ENCODE measurements at regions not wholly inside any gene's neighbourhood (a gene's known extent, or its start where the extent isn't known, plus 50 kb on each side); places are given as distances from the start of the nearest gene placed in this dataset.

DNA sequence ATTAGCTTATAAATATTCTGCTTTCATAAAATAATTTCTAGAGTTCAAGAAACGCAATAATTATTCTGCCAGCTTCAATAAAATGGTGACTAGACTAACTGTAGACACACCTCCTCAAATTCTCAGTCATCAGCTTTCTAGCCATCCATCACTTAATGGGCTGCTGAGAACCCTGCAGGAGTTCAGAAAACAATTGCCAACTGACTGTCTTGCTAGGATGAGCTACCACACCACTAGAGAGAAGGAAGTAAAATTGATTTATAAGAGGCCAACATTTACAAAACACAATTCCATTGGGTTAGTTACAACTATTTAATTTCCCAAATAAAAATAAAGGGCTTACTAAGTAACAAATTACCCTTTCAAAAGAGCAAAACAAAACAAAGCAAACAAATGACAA, 126.5 kb upstream of the PAPPA start:
- Mint-ChIP-seq H3K27me3 (no peaks in the 10 kb centered on the region), H3K4me3 (no peak overlapping the region), H3K36me3 (no peaks in the 10 kb centered on the region), H3K27ac (no peak overlapping the region), H3K9me3 (peaks cover 5 to 17% (median 11%) of the 10 kb centered on the region in 7 donors), H3K4me1 (no peaks in the 10 kb centered on the region)
- no peak for DNase-seq
- ATAC-seq (ENCODE audit: low read depth in 2 of 2) = no peak

DNA sequence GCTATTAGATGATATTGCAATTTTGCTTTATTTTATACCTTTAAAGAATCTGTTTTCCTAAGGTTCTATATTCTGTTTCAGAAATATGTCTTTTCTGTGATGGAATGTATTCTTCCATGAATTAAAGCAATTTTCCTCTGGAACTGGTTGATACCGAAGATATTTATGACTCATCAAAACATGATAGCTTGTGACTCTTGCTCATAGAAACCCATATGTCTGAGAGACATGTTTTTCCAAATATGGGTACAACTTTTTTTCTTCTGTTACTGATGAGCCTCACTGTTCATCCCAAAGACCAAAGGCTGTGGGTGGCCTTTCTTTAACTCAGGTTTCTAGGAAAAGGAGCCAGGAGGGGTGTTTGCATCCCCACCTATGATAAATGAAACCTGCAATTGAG, 126.1 kb upstream of the PAPPA start:
- Mint-ChIP-seq H3K27ac (no peak overlapping the region), H3K9me3 (peaks cover 5 to 17% (median 11%) of the 10 kb centered on the region in 7 donors), H3K36me3 (no peaks in the 10 kb centered on the region), H3K27me3 (no peaks in the 10 kb centered on the region), H3K4me3 (no peak overlapping the region), H3K4me1 (no peaks in the 10 kb centered on the region)
- ATAC-seq (ENCODE audit: low read depth in 2 of 2) = no peak
- no peak for DNase-seq

DNA sequence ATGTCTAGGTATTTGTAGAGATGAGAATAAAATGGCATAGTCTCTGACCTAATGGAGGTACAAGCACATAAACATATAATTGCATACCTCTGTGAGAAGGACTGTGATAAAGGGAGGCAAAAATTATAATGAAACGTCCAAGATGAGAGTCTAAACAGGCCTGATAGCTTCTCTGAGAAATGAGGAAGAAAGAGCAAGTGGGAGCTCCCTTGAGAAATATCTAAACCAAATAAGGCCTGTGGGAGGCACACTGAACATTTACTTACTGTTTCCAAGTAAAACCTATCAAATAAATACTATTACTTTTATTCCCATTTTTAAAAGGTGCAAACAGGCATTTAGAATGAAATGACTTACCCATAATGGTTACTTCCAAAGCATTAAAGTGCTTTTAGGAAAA, 125.6 kb upstream of the PAPPA start:
- no peak overlapping the region for H3K27ac Mint-ChIP-seq
- ATAC-seq (ENCODE audit: low read depth in 2 of 2) (no peak), DNase-seq (no peak)
- H3K9me3 Mint-ChIP-seq = peaks cover 5 to 17% (median 11%) of the 10 kb centered on the region in 7 donors
- H3K36me3 Mint-ChIP-seq = no peaks in the 10 kb centered on the region
- no peaks in the 10 kb centered on the region for H3K27me3 Mint-ChIP-seq
- no peaks in the 10 kb centered on the region for H3K4me1 Mint-ChIP-seq
- H3K4me3 Mint-ChIP-seq = no peak overlapping the region

DNA sequence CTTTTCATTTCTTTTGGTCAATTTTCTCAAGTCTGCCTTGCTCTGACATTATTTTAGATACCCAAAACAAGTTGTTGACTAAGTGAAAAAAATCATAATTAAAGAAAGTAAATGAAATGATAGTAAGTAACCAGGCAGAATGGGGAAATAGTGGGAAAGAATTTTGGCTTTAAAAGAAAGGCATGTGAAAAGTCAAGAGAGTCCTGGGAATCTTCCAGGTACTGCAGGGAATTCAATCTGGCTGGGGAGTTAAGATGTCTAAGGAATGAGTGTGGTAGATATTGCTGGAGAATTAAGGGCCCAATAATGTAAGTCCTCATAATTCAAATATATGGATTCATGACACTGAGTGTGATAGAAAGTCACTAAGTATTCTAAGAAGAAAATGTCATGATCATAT, 123.1 kb upstream of the PAPPA start:
- Mint-ChIP-seq H3K4me3 (no peak overlapping the region), H3K9me3 (peaks cover 2 to 27% (median 14%) of the 10 kb centered on the region in 7 donors), H3K27me3 (no peaks in the 10 kb centered on the region), H3K27ac (no peak overlapping the region), H3K4me1 (no peaks in the 10 kb centered on the region), H3K36me3 (no peaks in the 10 kb centered on the region)
- DNase-seq (no peak), ATAC-seq (ENCODE audit: low read depth in 2 of 2) (no peak)

DNA sequence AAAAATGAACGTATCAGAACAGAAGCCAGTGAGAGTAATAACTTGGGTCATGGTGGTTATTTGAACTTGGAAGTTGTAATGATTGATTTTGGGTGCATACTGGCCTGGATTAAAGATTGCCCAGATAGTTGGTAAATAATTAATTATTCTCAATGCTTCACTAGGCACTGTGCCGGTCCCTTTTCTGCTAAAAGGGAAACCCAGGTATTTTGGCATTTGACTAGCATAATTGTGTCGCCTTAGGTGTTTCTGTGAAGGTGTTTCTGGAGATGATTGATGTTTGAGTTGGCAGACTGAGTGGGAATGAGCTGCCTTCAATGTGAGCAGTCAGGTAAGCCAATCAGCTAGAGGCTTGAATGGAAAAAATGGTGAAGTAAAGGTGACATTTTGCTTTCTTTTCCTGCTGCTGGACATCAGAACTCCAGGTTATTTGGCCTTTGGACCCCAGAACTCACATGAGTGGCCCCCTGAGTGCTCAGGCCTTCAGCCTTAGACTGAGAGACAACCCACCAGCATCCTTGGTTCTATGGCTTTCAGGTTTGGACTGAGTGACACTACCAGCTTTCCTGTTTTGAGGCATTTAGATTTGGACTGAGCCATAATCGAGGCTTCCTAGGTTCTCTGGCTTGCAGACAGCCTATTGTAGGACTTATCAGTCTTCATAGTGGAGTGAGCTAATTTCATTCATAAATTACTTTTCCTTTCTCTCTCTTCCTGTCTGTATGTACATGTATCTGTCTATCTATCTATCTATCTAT, 120.7 kb upstream of the PAPPA start:
- DNase-seq (no peak), ATAC-seq (ENCODE audit: low read depth in 2 of 2) (no peak)
- H3K4me3 Mint-ChIP-seq = no peak overlapping the region
- no peaks in the 10 kb centered on the region for H3K4me1 Mint-ChIP-seq
- H3K9me3 Mint-ChIP-seq = peaks cover 2 to 29% (median 15%) of the 10 kb centered on the region in 7 donors
- H3K27ac Mint-ChIP-seq = no peak overlapping the region
- no peaks in the 10 kb centered on the region for H3K27me3 Mint-ChIP-seq
- no peaks in the 10 kb centered on the region for H3K36me3 Mint-ChIP-seq

DNA sequence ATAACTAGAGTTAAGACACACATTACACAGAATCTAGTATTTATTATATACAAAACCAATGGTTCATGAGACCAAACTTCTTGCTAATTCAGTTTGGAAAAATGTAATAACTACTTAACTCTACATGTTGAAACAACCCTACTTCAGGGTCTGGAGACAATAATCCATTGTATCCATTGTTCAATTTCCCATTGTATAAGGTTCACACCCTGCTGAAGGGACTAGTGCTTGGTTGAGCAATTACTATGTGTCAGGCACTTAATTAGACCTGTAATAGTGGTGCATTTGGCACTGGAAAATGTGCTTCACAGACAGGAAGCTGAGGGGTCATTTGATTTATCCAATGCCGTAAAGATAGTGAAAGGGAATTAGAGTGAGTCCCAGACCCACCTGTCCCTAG, 114.3 kb upstream of the PAPPA start:
- Mint-ChIP-seq H3K4me3 (no peak overlapping the region), H3K4me1 (no peaks in the 10 kb centered on the region), H3K9me3 (peaks cover 0 to 10% (median 2%) of the 10 kb centered on the region in 7 donors), H3K27me3 (no peaks in the 10 kb centered on the region), H3K27ac (no peak overlapping the region), H3K36me3 (no peaks in the 10 kb centered on the region)
- DNase-seq (no peak), ATAC-seq (ENCODE audit: low read depth in 2 of 2) (no peak)

DNA sequence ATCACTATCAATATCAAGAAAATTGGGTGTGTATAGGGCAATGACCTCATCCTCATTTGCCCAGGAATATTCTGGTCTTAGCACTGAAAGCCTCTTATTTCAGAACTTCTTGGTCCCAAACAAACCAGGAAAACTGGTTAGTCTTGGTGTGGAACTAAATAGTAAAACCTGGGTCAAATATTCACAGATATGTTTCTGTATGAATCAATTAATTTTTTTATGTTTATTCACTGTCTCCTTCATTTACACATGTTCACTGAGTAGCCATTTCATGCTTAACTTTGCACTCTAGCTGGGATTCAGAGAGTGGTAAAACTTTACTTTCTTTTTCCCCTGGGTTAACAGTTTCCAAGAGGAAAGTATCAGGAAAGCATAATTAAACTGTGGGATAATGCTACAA, 113.7 kb upstream of the PAPPA start:
- H3K9me3 Mint-ChIP-seq = peaks cover 1 to 11% (median 3%) of the 10 kb centered on the region in 7 donors
- H3K4me1 Mint-ChIP-seq = no peaks in the 10 kb centered on the region
- H3K4me3 Mint-ChIP-seq = no peak overlapping the region
- DNase-seq (no peak), ATAC-seq (ENCODE audit: low read depth in 2 of 2) (no peak)
- no peaks in the 10 kb centered on the region for H3K27me3 Mint-ChIP-seq
- H3K36me3 Mint-ChIP-seq = no peaks in the 10 kb centered on the region
- no peak overlapping the region for H3K27ac Mint-ChIP-seq

DNA sequence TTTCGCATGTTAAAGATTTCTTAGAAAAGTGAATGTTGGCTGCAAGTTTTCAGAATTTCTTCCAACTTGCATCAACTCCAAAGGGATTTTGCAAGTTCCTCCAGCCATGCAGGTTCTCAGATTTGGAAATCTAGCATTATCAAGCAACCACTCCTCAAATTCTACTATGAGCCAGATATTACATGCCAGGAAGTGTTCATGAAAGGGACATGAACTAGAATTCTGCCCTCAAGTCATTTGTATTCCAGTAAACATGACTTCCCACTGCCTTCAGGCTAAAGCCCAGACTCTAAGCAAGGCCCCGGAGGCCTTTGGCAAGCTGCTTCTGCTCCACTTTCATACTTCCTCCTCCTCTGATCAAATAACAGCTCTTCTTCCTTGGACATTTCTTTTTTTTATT, 111.3 kb upstream of the PAPPA start:
- Mint-ChIP-seq H3K27ac (no peak overlapping the region), H3K9me3 (peaks cover 0 to 12% (median 4%) of the 10 kb centered on the region in 7 donors), H3K27me3 (no peaks in the 10 kb centered on the region), H3K4me3 (peak overlapping the region in 1 of 8 donors; percentile 15), H3K36me3 (no peaks in the 10 kb centered on the region), H3K4me1 (no peaks in the 10 kb centered on the region)
- DNase-seq = no peak
- no peak for ATAC-seq (ENCODE audit: low read depth in 2 of 2)

DNA sequence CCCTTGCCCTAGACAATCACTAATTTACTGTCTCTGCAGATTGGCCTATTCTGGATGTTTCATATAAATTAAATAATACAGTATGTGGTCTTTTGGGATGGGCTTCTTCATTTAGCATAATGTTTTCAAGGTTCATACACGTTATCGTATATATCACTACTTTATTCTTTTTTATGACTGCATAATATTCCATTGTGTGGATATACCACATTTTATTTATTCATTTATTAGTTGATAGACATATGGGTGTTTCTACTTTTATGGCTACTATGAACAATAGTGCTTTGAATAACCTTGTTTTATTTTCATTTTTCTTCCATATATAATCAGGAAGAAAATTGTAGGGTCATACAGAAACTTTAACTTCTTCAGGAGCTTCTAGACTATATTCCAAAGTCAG, 108.5 kb upstream of the PAPPA start:
- Mint-ChIP-seq H3K27me3 (no peaks in the 10 kb centered on the region), H3K27ac (no peak overlapping the region), H3K9me3 (peaks cover 0 to 12% (median 4%) of the 10 kb centered on the region in 7 donors), H3K4me3 (no peak overlapping the region), H3K4me1 (no peaks in the 10 kb centered on the region), H3K36me3 (no peaks in the 10 kb centered on the region)
- ATAC-seq (ENCODE audit: low read depth in 2 of 2) (no peak), DNase-seq (no peak)

DNA sequence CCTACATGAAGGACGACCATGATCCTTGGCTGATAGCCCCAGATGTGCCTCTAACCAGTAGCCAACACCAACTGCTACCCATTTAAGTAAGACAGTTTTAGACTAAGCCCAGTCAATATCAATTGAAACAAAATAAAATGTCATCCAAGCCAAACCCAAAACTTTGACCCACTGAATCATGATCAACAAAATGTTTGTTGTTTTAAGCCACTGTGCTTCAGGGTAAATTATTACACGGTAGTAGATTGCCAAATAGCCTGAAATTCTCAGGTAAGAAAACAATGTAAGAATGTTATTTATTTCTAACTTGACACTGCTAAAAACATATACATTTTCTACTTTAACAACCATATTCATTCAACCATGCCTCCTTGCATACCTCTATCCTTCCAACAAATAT, 105.5 kb upstream of the PAPPA start:
- no peaks in the 10 kb centered on the region for H3K27me3 Mint-ChIP-seq
- peaks cover 0 to 12% (median 4%) of the 10 kb centered on the region in 7 donors for H3K9me3 Mint-ChIP-seq
- no peaks in the 10 kb centered on the region for H3K4me1 Mint-ChIP-seq
- H3K4me3 Mint-ChIP-seq = no peak overlapping the region
- no peak overlapping the region for H3K27ac Mint-ChIP-seq
- H3K36me3 Mint-ChIP-seq = no peaks in the 10 kb centered on the region
- DNase-seq (no peak), ATAC-seq (ENCODE audit: low read depth in 2 of 2) (no peak)

DNA sequence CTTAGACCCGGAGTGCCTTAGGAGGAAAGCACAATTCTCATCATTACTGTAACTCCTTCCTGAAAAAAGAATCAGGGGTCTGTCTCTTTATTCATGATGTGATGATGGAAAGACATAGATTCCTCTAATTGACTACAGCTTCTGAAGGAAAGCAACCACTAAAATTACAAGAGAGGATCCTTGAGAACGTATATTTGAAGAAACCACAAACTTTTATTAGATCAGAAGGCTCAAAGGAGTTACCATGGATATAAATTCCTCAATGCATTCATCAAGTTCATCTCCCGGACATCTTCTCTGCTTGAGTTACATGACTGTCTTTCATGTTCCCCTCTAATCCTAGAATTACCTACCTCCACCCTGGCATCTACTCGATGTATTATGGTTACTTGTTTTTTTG, 104.1 kb upstream of the PAPPA start:
- H3K27ac Mint-ChIP-seq = no peak overlapping the region
- DNase-seq (no peak), ATAC-seq (ENCODE audit: low read depth in 2 of 2) (no peak)
- H3K36me3 Mint-ChIP-seq = no peaks in the 10 kb centered on the region
- no peak overlapping the region for H3K4me3 Mint-ChIP-seq
- H3K27me3 Mint-ChIP-seq = no peaks in the 10 kb centered on the region
- no peaks in the 10 kb centered on the region for H3K4me1 Mint-ChIP-seq
- H3K9me3 Mint-ChIP-seq = peaks cover 0 to 17% (median 1%) of the 10 kb centered on the region in 7 donors

DNA sequence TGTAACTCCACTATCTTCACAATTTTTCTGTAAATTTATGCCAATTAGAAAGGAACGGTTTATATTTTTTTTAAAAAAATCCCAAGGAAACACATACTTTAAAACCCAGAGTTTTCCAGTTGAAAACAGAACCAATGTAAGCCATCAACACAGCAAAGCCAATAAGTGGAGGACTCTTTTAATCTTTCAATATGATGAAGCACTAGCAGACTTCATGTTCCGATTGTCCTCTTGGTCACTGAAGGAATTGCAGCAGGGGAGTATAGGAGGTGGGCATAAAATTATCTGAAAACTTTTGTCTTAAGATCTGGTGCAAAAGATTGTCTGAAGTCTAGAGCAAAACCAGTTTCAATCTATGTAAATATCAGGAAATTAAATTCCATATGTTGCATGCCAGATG, 102.1 kb upstream of the PAPPA start:
- Mint-ChIP-seq H3K27ac (no peak overlapping the region), H3K9me3 (peaks cover 0 to 7% (median 4%) of the 10 kb centered on the region in 7 donors), H3K36me3 (no peaks in the 10 kb centered on the region), H3K4me1 (no peaks in the 10 kb centered on the region), H3K27me3 (no peaks in the 10 kb centered on the region), H3K4me3 (no peak overlapping the region)
- DNase-seq (no peak), ATAC-seq (ENCODE audit: low read depth in 2 of 2) (no peak)

DNA sequence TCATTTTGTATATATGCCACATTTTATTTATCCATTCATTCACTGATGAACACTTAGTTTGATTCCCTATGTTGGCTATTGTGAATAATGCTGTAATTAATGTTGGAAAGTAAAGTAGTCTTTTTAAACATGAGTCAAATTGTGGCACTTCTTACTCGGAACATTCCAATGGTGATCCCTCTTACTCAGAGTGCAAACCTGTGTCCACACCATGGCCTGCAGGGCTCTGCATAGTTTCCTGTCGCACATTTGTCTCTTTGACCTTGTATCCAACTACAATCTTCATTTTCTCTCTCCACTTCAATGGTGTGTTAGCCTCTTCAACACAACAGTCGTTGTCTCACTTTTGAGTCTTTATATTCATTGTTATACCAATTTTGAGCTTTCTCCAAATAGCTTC, 98.1 kb upstream of the PAPPA start:
- ATAC-seq (ENCODE audit: low read depth in 2 of 2) = no peak
- H3K27me3 Mint-ChIP-seq = no peaks in the 10 kb centered on the region
- H3K9me3 Mint-ChIP-seq = peaks cover 0 to 9% (median 5%) of the 10 kb centered on the region in 7 donors
- no peak overlapping the region for H3K27ac Mint-ChIP-seq
- H3K36me3 Mint-ChIP-seq = no peaks in the 10 kb centered on the region
- no peak overlapping the region for H3K4me3 Mint-ChIP-seq
- no peaks in the 10 kb centered on the region for H3K4me1 Mint-ChIP-seq
- no peak for DNase-seq

DNA sequence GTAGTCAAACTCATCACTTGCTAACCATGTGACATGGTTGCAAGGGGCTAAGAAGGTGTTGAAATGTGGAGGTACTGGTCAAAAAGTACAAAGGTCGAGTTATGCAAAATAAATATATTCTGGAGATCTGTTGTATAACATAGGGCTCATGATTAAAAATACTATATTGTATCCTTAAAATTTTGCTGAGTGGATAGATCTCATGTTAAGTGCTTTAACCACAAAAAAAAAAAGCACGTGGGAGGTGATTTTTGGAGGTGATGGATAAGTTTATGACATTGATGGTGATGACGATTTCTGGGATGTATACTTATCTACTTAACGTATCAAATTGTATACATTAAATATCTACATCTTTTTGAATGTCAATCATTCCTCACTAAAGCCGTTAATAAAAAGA, 96.2 kb upstream of the PAPPA start:
- H3K36me3 Mint-ChIP-seq = no peaks in the 10 kb centered on the region
- no peaks in the 10 kb centered on the region for H3K27me3 Mint-ChIP-seq
- ATAC-seq (ENCODE audit: low read depth in 2 of 2) (no peak), DNase-seq (no peak)
- H3K4me3 Mint-ChIP-seq = no peak overlapping the region
- H3K27ac Mint-ChIP-seq = no peak overlapping the region
- no peaks in the 10 kb centered on the region for H3K4me1 Mint-ChIP-seq
- peaks cover 0 to 12% (median 7%) of the 10 kb centered on the region in 7 donors for H3K9me3 Mint-ChIP-seq

DNA sequence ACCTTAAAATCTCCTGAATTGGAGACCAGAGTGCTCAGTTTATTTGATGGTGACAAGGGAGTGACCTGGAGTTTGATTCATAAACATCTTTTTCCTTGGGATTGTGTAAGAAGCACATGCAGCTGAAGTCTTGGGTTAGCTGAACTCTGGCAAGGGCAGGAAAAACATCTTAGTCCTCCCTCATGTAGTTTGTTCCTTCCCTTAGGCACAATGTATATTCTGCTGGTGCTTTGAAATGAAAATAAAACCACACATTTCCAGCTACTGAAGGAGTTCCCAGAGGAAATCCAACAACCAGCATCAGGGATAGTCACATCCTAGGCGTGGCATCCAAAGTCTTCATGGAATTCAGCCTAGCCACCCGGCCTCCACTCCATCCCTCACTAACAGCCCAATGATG, 95.2 kb upstream of the PAPPA start:
- no peak overlapping the region for H3K27ac Mint-ChIP-seq
- H3K4me3 Mint-ChIP-seq = no peak overlapping the region
- H3K27me3 Mint-ChIP-seq = no peaks in the 10 kb centered on the region
- H3K36me3 Mint-ChIP-seq = no peaks in the 10 kb centered on the region
- no peaks in the 10 kb centered on the region for H3K4me1 Mint-ChIP-seq
- ATAC-seq (ENCODE audit: low read depth in 2 of 2) = no peak
- DNase-seq = no peak
- peaks cover 0 to 11% (median 7%) of the 10 kb centered on the region in 7 donors for H3K9me3 Mint-ChIP-seq

Measured in naive B cell (primary cell).